ENCODE measurements at regions not wholly inside any gene's neighbourhood (a gene's known extent, or its start where the extent isn't known, plus 50 kb on each side); places are given as distances from the start of the nearest gene placed in this dataset.

DNA sequence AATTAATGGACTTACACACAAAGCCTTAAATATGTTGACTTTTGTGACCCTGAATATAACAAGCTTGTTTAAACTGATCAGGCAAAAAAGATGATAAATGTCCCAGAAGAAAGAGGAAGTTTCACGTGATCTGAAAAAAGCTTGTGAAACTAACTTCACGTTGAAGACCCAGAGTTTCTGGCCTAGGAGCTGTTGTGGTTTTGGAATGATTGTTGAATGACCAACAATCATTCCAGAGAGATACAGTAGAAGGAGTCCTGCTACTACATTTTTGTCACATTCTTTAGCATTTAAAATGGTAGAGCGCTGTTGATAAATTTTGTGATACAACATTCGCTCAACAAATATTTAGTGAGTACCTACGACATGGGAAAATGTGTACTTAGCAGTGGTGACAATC lies 143.1 kb upstream of the FBN2 start:
- TF ChIP-seq EZH2phosphoT487 (IDR thresholded peaks at IDR 0.05; ENCODE audit: insufficient read depth, low read depth) (no peak), EZH2 (IDR thresholded peaks at IDR 0.05; ENCODE audit: insufficient read depth, poor library complexity, severe bottlenecking) (no peak)
